ENCODE measurements at regions not wholly inside any gene's neighbourhood (a gene's known extent, or its start where the extent isn't known, plus 50 kb on each side); places are given as distances from the start of the nearest gene placed in this dataset.
"Not testable (repeated sequence)": the region's sequence is repeated elsewhere in the genome, so short reads cannot be mapped to it uniquely, and the experiment has no call there.

GRCh38 chr2:88396209-88396608, 56.3 kb downstream of the FOXI3 start:
- intact Hi-C loops (cut with DNase I) = no loop called here
- Histone ChIP-seq H3K4me3 (no peak overlapping the region), H3K4me1 (no peaks in the 10 kb centered on the region), H3K9me3 (no peaks in the 10 kb centered on the region), H3K36me3 (no peaks in the 10 kb centered on the region), H3K27ac (no peak overlapping the region), H3K27me3 (no peaks in the 10 kb centered on the region)
- 91 to 93% methylated on average over 4 of the region's 4 CpGs for WGBS, 2 donors
- no peak for DNase-seq
- no peak for TF ChIP-seq EP300 (IDR thresholded peaks at IDR 0.05)
- no peak for TF ChIP-seq POLR2A (IDR thresholded peaks at IDR 0.05)
- no peak for TF ChIP-seq POLR2AphosphoS5 (IDR thresholded peaks at IDR 0.05)
- TF ChIP-seq CTCF (IDR thresholded peaks at IDR 0.05) = no peak

- no peak for DNase-seq
- peaks cover 0 to 3% (median 0%) of the 10 kb centered on the region in 4 donors for H3K9me3 ChIP-seq
- H3K27me3 ChIP-seq = no peaks in the 10 kb centered on the region
- WGBS, 2 donors = 39 to 71% methylated on average over 1 of the region's 1 CpG
- H3K4me3 ChIP-seq = no peak overlapping the region
- H3K4me1 ChIP-seq = no peaks in the 10 kb centered on the region
- no peak overlapping the region for H3K27ac ChIP-seq
- TF ChIP-seq EP300 (IDR thresholded peaks at IDR 0.05) (no peak), POLR2A (IDR thresholded peaks at IDR 0.05) (no peak), POLR2AphosphoS5 (IDR thresholded peaks at IDR 0.05) (no peak), CTCF (IDR thresholded peaks at IDR 0.05) (no peak)
- intact Hi-C loops (cut with DNase I) = no loop called here
- H3K36me3 ChIP-seq = no peaks in the 10 kb centered on the region
Measured at GRCh38 chr2:88377641-88377991, 74.9 kb downstream of the FOXI3 start.

- H3K4me1 ChIP-seq = no peaks in the 10 kb centered on the region
- peaks cover 0 to 3% (median 0%) of the 10 kb centered on the region in 4 donors for H3K9me3 ChIP-seq
- no peak for TF ChIP-seq CTCF (IDR thresholded peaks at IDR 0.05)
- TF ChIP-seq POLR2AphosphoS5 (IDR thresholded peaks at IDR 0.05) = no peak
- no peak for TF ChIP-seq EP300 (IDR thresholded peaks at IDR 0.05)
- no peak for TF ChIP-seq POLR2A (IDR thresholded peaks at IDR 0.05)
- no peak overlapping the region for H3K27ac ChIP-seq
- H3K27me3 ChIP-seq = no peaks in the 10 kb centered on the region
- H3K4me3 ChIP-seq = no peak overlapping the region
- H3K36me3 ChIP-seq = no peaks in the 10 kb centered on the region
- intact Hi-C loops (cut with DNase I) = no loop called here
- WGBS, 2 donors = 52 to 68% methylated on average over 3 of the region's 3 CpGs
- DNase-seq = no peak
Measured at GRCh38 chr2:88372042-88372441, 80.5 kb downstream of the FOXI3 start.

- H3K4me3 ChIP-seq; H3K27me3 ChIP-seq; H3K27ac ChIP-seq; intact Hi-C loops (cut with DNase I); H3K9me3 ChIP-seq; H3K36me3 ChIP-seq; DNase-seq; H3K4me1 ChIP-seq: not testable (repeated sequence)
- 87 to 91% methylated on average over 11 of the region's 11 CpGs for WGBS, 2 donors
Measured at GRCh38 chr2:88365408-88365807, 87.1 kb downstream of the FOXI3 start.

GRCh38 chr2:88355486-88355885, 97.0 kb downstream of the FOXI3 start:
- Histone ChIP-seq H3K27ac (no peak overlapping the region), H3K27me3 (peaks cover 0 to 10% (median 4%) of the 10 kb centered on the region in 3 donors), H3K4me3 (no peak overlapping the region), H3K4me1 (peaks cover 0 to 5% (median 2%) of the 10 kb centered on the region in 4 donors), H3K36me3 (no peaks in the 10 kb centered on the region), H3K9me3 (no peaks in the 10 kb centered on the region)
- DNase-seq = no peak
- intact Hi-C loops (cut with DNase I) = no loop called here
- 42 to 51% methylated on average over 2 of the region's 2 CpGs for WGBS, 2 donors
- no peak for TF ChIP-seq EP300 (IDR thresholded peaks at IDR 0.05)
- TF ChIP-seq POLR2A (IDR thresholded peaks at IDR 0.05) = no peak
- no peak for TF ChIP-seq CTCF (IDR thresholded peaks at IDR 0.05)
- no peak for TF ChIP-seq POLR2AphosphoS5 (IDR thresholded peaks at IDR 0.05)

Measured in sigmoid colon (tissue), 6 donors.